Left renal pelvis (tissue), 4 donors: ENCODE measurements at regions not wholly inside any gene's neighbourhood (a gene's known extent, or its start where the extent isn't known, plus 50 kb on each side); places are given as distances from the start of the nearest gene placed in this dataset.
"Not testable (repeated sequence)": the region's sequence is repeated elsewhere in the genome, so short reads cannot be mapped to it uniquely, and the experiment has no call there.

Experiments
- DNase-seq, 4 donors: peaks; one replicate each; pipeline ENCODE4 v3.0.0-alpha.2; 2013; ENCODE audit warnings: low read depth in 4 of 4, low spot score in 3 of 4

- DNase-seq: no peak
Observed at GRCh38 chr4:98828801-98829200, 100.1 kb downstream of the EIF4E start.

DNA sequence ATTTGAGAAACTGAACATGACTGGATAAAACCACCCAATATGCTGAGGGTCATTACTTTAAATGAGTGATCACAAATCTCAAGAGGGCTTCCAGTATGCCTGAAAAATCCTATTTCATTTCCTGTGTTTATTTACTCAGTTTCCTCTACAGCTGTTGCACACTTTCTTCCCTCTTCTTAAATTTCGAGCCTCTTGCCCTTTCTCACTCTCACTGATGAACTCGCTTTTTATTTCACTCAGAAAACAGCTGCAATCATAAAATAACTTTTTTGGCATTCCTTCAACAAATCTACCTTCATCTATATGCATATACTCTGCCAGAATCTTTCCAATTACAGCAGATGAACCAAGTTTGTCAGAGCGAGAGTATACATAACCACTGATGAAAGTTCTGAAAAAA lies 101.3 kb downstream of the EIF4E start:
- DNase-seq: no peak

- DNase-seq: no peak
Observed at GRCh38 chr4:98822144-98822543, 106.8 kb downstream of the EIF4E start.

DNA sequence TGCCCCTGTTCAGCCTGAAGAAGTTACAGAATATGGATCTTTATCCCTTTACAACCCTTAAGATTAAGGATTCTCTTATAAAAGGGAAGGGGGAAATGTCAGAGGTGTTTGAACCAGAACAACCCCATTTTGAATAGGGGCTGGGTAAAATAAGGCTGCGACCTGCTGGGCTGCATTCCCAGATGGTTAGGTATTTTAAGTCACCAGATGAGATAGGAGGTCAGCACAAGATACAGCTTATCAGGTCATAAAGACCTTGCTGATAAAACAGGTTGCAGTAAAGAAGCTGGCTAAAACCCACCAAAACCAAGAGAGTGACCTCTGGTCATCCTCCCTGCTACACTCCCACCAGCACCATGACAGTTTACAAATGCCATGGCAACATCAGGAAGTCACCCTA lies 110.8 kb downstream of the EIF4E start:
- not testable (repeated sequence) for DNase-seq

GRCh38 chr4:98816816-98817215 lies 112.1 kb downstream of the EIF4E start:
- DNase-seq: no peak

DNA sequence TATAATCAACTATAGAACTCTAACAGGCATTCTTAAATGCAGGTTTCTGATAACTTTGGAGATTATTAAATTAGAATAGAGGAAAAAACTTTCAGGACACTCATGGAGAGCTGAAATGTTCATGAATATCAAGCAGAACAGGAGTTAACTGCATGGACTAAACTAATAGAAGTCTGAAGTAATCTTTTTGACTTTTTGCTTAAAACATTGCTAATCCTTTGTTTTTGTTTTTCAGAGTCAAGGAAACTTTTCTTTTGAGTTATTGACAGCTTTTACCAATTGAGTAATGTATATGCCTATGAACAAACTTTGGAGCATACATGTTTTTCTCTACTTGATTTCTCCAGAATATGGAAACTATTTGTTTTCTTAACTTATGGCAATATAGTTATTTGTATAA lies 112.5 kb downstream of the EIF4E start:
- DNase-seq: no peak

DNA sequence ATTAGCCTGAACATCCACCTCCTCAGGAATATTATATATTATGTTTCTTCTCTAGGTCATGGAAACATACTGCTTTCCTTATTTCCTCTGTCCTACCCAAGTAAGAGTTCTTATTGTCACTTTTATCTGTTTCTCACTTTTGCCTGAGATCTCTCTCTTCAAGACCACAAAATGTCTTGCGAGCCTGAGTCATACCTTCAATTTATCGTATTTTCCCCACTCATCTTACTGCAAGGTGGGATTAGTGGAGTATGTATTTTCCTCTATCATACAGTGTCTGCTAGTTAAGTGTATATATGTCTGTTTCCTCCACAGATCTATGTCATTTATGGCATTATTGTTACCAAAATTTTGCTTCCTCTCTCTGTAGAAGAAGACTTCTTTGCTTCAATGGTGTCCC lies 124.5 kb downstream of the EIF4E start:
- no peak for DNase-seq

DNA sequence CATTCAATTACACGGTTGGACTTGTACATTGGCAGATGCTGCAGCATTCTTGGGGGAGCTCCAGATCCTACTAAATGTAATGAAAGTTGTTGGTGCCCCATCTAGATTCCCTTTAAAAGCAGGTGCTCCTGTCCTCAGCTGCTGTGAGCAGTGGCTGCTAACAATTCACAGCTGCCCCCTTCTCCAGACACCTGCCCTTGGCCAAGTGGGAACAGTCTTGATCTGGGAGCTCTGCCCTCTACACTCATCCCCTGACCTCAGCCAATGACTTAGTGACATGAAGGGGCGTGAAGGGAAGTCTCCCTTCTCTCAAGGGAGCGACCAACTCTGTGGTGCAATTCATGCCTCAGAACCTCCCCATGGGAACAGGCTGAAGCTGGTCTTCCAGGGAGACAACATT lies 125.7 kb downstream of the EIF4E start:
- DNase-seq: no peak

DNA sequence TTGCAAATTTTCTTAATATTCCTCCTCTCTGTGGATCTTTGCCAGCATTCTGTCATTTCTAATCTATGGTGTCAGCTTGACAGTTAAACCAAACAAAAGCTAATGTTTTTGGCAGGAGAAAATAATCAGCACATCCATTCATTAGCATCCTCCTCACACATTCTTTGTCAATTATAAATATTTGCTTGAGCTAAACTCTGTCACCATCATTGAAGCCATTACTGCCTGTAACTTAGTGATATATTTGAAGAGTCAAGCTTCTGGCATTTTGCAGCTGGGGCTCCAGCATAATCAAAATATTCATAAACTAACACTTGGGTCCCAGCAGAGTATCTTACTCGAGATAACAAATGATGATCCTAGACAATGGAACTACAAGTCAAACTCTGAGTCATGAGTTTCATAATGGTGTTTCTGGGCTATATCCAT lies 126.1 kb downstream of the EIF4E start:
- no peak for DNase-seq

DNA sequence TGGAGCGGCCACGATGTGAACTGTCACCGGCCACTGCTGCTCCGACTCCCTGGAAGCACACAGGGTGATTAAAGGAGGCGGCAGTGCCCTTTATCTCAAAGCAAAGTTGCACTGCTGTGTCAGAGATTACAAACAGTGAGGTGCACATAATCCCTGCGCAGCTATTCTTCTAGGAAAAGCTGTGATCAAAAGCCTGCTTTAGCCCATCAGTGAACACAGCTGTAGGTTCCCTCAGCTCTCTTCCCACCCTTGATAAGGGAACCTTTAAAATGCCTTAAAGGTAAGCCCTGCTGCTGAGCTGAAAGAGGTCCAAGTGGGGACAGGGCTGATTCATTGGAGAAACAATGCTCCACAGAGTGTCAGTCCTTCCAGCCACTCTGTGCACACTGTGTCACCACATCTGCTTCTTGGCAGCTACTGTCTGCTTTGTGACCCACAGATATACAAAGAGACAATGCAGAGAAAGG lies 127.6 kb downstream of the EIF4E start:
- no peak for DNase-seq

GRCh38 chr4:98796991-98797390 lies 131.9 kb downstream of the EIF4E start:
- no peak for DNase-seq

DNA sequence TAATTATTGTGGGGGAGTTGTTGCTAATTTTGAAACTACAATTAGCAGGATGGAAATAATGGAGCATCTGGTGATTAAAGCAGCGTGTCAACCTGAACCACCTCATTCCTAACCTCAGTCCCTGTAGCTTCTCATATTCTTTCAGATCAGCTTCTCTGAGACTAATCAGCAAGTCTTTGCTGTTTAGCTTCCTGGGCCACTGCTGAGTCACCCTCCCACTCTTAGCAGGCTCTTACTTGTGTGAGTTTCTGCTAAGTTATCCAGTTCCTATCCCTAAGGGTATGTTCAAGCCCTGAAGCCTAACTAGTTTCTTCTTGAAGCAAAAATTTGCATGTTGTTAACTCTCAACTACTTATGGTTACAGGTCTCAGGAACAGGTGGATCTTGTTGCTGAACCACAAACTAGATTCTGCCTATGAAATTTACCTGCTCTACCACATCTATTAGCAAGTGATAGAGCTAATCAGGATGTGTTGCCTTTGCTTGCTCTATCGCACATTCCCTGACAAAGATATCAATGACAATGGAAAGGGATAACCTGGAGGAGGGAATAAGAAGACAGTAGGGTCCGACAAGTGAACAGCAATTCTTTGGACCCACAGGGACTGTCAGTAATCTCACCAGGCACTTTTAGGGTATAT lies 134.2 kb downstream of the EIF4E start:
- no peak for DNase-seq

DNA sequence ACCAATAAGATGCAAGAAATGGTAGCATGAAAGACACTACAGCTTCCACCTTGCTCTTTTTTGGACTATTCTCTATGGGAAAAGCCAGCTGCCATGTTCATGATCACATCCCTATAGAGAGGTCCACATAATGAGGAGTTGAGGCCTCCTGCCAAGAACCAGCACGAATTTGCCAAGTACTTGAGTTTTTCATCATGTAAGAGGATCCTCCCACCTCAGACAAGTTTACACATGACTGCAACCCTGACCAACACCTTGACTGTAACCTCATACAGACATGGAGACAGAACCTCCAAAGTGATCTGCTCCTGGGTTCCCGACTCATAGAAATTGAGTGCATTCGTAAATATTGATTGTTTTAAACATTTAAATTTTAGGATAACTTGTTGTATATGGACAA lies 135.2 kb upstream of the TSPAN5 start:
- no peak for DNase-seq

GRCh38 chr4:98786866-98787265 lies 128.5 kb upstream of the TSPAN5 start:
- DNase-seq: no peak

GRCh38 chr4:98784947-98785706 lies 126.7 kb upstream of the TSPAN5 start:
- peak in 2 of 4 donors; percentile 10 to 15 for DNase-seq

GRCh38 chr4:98781641-98782357 lies 123.4 kb upstream of the TSPAN5 start:
- DNase-seq: no peak

GRCh38 chr4:98780926-98781325 lies 122.5 kb upstream of the TSPAN5 start:
- DNase-seq: no peak

- DNase-seq: no peak
Observed at GRCh38 chr4:98779088-98779487, 120.7 kb upstream of the TSPAN5 start.

GRCh38 chr4:98778206-98778605 lies 119.8 kb upstream of the TSPAN5 start:
- DNase-seq: no peak

DNA sequence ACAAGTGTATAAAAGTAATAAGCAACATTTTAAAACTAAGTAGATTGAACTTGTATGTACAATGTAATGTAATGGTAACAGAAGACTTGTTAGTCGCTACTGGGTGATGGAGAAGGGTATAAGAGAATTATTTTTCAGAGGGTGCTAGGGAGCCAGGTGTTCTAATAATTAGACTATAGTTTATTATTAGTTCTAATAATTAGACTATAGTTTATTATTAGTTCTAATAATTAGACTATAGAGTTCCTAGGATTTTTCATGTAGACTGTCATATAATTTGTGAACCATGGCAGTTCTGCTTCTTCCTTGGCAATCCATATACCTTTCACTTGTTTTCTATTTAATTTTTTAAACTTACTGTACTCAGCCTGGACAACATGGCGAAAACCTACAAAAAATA lies 117.3 kb upstream of the TSPAN5 start:
- DNase-seq: no peak

DNA sequence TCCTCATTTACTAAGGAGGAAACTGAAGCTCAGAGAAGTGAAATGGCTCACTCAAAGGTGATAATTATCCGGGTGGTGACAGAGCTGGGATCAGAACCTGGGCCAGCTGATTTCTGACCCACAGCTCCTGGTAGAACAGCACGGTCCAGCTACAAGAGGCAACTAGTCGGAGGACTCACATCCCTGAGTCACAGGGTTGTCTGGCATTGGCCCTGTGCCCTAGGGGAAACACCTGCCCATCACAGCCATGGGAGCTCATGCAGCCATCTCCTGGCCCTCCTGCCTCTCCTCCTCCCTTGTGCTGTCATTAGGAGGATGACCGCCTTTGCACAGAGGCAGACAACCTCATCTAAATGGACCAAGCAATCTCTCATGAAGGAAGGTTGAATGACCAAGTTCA lies 115.2 kb upstream of the TSPAN5 start:
- DNase-seq: no peak
